H1 (cell line): ENCODE measurements at regions not wholly inside any gene's neighbourhood (a gene's known extent, or its start where the extent isn't known, plus 50 kb on each side); places are given as distances from the start of the nearest gene placed in this dataset.

Experiments
- CTCF ChIA-PET: fragments of 300-600 bp; sonication (Branson Sonifier 250); formaldehyde crosslinking; loops from one replicate; lab custom pipeline; 2021; ENCODE audit not compliant: partially characterized antibody; lab: Charles Lee
- POLR2A ChIA-PET: fragments of 300-600 bp; sonication (Branson Sonifier 250); formaldehyde crosslinking; loops from one replicate; lab custom pipeline; 2021; ENCODE audit warnings: inconsistent platforms; ENCODE audit not compliant: partially characterized antibody; lab: Charles Lee
- DNase-seq, 2 experiments: peaks; one replicate each; pipeline versions ENCODE4 v3.0.0 to v3.0.0-alpha.2; 2010 to 2022; ENCODE audit warnings: low spot score in 2 of 2, low read depth in 1 of 2, mixed read lengths in 1 of 2
- FAIRE-seq: peaks from 2 replicates; lab custom pipeline; 2011; peaks lifted over from hg19 to GRCh38; lab: Jason Lieb, UNC
- H2AFZ ChIP-seq: 2 replicates; pipeline ENCODE4 v1.8.1; 2012; ENCODE audit warnings: low read length, inconsistent platforms
- H2AK5ac ChIP-seq: 2 replicates; pipeline ENCODE4 v1.6.1; 2013; ENCODE audit warnings: low read depth, low read length
- H2BK120ac ChIP-seq: replicated peaks from 2 replicates; pipeline ENCODE3; 2013; ENCODE audit warnings: low read depth, low read length, inconsistent platforms
- H2BK12ac ChIP-seq: 2 replicates; pipeline ENCODE4 v1.6.1; 2013; ENCODE audit warnings: low read depth, low read length
- H2BK15ac ChIP-seq: 2 replicates; pipeline ENCODE4 v1.6.1; 2013; ENCODE audit warnings: low read length
- H2BK20ac ChIP-seq: 2 replicates; pipeline ENCODE4 v1.6.1; 2013; ENCODE audit warnings: low read length
- H2BK5ac ChIP-seq: 2 replicates; pipeline ENCODE4 v1.6.1; 2013; ENCODE audit warnings: low read depth, low read length
- H3K14ac ChIP-seq: 2 replicates; pipeline ENCODE4 v1.6.1; 2013; ENCODE audit warnings: inconsistent platforms; ENCODE audit not compliant: insufficient read length
- H3K18ac ChIP-seq: 2 replicates; pipeline ENCODE4 v1.6.1; 2013; ENCODE audit warnings: low read length; ENCODE audit errors: extremely low read depth
- H3K23ac ChIP-seq: 2 replicates; pipeline ENCODE4 v1.6.1; 2013; ENCODE audit warnings: inconsistent platforms; ENCODE audit not compliant: insufficient read length
- H3K23me2 ChIP-seq: 2 replicates; pipeline ENCODE4 v1.6.1; 2013; ENCODE audit warnings: low read depth, low read length
- H3K27ac ChIP-seq: 2 replicates; pipeline ENCODE4 v1.6.1; 2011; ENCODE audit warnings: low read depth, low read length, inconsistent platforms
- H3K27me3 ChIP-seq, 4 experiments: replicated peaks in 1 of 4; 1 replicate in 1 of 4; 2 replicates in 3 of 4; pipeline versions ENCODE4 v1.6.1 to v1.8.1; 2011 to 2013; ENCODE audit warnings: low read length in 3 of 4, mild to moderate bottlenecking in 3 of 4, inconsistent platforms in 2 of 4, mixed read lengths in 2 of 4, moderate library complexity in 1 of 4; ENCODE audit not compliant: control insufficient read depth in 3 of 4, insufficient read depth in 3 of 4; ENCODE audit errors: extremely low read depth in 1 of 4
- H3K36me3 ChIP-seq, 4 experiments: 2 replicates each; pipeline versions ENCODE4 v1.6.1 to v1.8.1; 2011 to 2013; ENCODE audit warnings: mild to moderate bottlenecking in 4 of 4, low read length in 3 of 4, moderate library complexity in 2 of 4, control low read depth in 1 of 4, inconsistent platforms in 1 of 4; ENCODE audit not compliant: insufficient read depth in 4 of 4, control insufficient read depth in 2 of 4
- H3K4ac ChIP-seq: replicated peaks from 2 replicates; pipeline ENCODE3; 2013; ENCODE audit warnings: low read length, low read depth, mixed read lengths, inconsistent platforms; ENCODE audit not compliant: insufficient read length
- H3K4me1 ChIP-seq, 4 experiments: replicated peaks in 1 of 4; 1 replicate in 1 of 4; 2 replicates in 3 of 4; pipeline versions ENCODE4 v1.6.1 to v1.8.1; 2011 to 2013; ENCODE audit warnings: low read length in 3 of 4, inconsistent platforms in 2 of 4, mixed read lengths in 1 of 4; ENCODE audit not compliant: insufficient read depth in 4 of 4, control insufficient read depth in 3 of 4
- H3K4me2 ChIP-seq, 2 experiments: 2 replicates each; pipeline versions ENCODE4 v1.6.1 to v1.8.1; 2011 to 2013; ENCODE audit warnings: low read depth in 2 of 2, low read length in 2 of 2, control low read depth in 1 of 2, inconsistent platforms in 1 of 2, mild to moderate bottlenecking in 1 of 2; ENCODE audit not compliant: insufficient read depth in 1 of 2
- H3K4me3 ChIP-seq, 4 experiments: fragments of 200-600, 300-600 bp in 1 of 4; sonication (generic), shearing (Covaris generic), sonication (Bioruptor Twin) in 1 of 4; 2 replicates each; pipeline versions ENCODE4 v1.5.1 to v1.8.1; 2011 to 2016; ENCODE audit warnings: low read length in 4 of 4, low read depth in 3 of 4, control low read depth in 2 of 4, inconsistent platforms in 2 of 4, mild to moderate bottlenecking in 2 of 4, mixed read lengths in 1 of 4, moderate library complexity in 1 of 4; ENCODE audit not compliant: insufficient read depth in 2 of 4; ENCODE audit errors: extremely low read depth in 1 of 4
- H3K56ac ChIP-seq: replicated peaks from 2 replicates; pipeline ENCODE3; 2013; ENCODE audit warnings: low read depth, mild to moderate bottlenecking, mixed read lengths, low read length, inconsistent platforms; ENCODE audit not compliant: insufficient read length
- H3K79me1 ChIP-seq: 2 replicates; pipeline ENCODE4 v1.6.1; 2013; ENCODE audit warnings: low read depth, low read length, control low read depth
- H3K79me2 ChIP-seq, 2 experiments: 2 replicates each; pipeline versions ENCODE4 v1.6.1 to v1.8.1; 2012 to 2013; ENCODE audit warnings: low read length in 2 of 2, mild to moderate bottlenecking in 2 of 2, inconsistent platforms in 1 of 2; ENCODE audit not compliant: insufficient read depth in 2 of 2, control insufficient read depth in 1 of 2
- H3K9ac ChIP-seq, 4 experiments: replicated peaks in 1 of 4; 1 replicate in 1 of 4; 2 replicates in 3 of 4; pipeline versions ENCODE4 v1.6.1 to v1.8.1; 2011 to 2013; ENCODE audit warnings: low read depth in 3 of 4, low read length in 3 of 4, control low read depth in 2 of 4, mild to moderate bottlenecking in 2 of 4, moderate library complexity in 2 of 4, inconsistent platforms in 1 of 4; ENCODE audit errors: extremely low read depth in 1 of 4
- H3K9me3 ChIP-seq, 2 experiments: 2 replicates each; pipeline versions ENCODE4 v1.6.1 to v1.8.1; 2012 to 2013; ENCODE audit warnings: mild to moderate bottlenecking in 2 of 2, moderate library complexity in 2 of 2, control low read depth in 1 of 2, inconsistent platforms in 1 of 2, low read depth in 1 of 2, low read length in 1 of 2, mixed read lengths in 1 of 2; ENCODE audit not compliant: insufficient read depth in 2 of 2
- H4K20me1 ChIP-seq, 2 experiments: replicated peaks in 1 of 2; 2 replicates each; pipeline versions ENCODE3 to v1.8.1; 2011 to 2013; ENCODE audit warnings: inconsistent platforms in 2 of 2, low read length in 2 of 2, mild to moderate bottlenecking in 1 of 2; ENCODE audit not compliant: insufficient read depth in 2 of 2, control insufficient read depth in 1 of 2
- H4K5ac ChIP-seq: 2 replicates; pipeline ENCODE4 v1.6.1; 2013; ENCODE audit warnings: low read length, low read depth, mixed read lengths, inconsistent platforms; ENCODE audit not compliant: insufficient read length
- H4K8ac ChIP-seq: 2 replicates; pipeline ENCODE4 v1.8.0; 2013; ENCODE audit warnings: mild to moderate bottlenecking, moderate library complexity, low read length, inconsistent platforms; ENCODE audit not compliant: insufficient read depth; ENCODE audit errors: extremely low read depth
- H4K91ac ChIP-seq: replicated peaks from 2 replicates; pipeline ENCODE3; 2013; ENCODE audit warnings: low read length, mixed read lengths, inconsistent platforms; ENCODE audit not compliant: insufficient read length
- BRCA1 ChIP-seq: IDR thresholded peaks from 2 replicates; pipeline ENCODE4 v1.6.1; 2012; ENCODE audit warnings: low read depth, low read length, improper control_type of control experiment
- CHD2 ChIP-seq: IDR thresholded peaks from 2 replicates; pipeline ENCODE4 v1.6.1; 2012; ENCODE audit warnings: low read length, improper control_type of control experiment
- POU5F1 ChIP-seq: IDR thresholded peaks from 2 replicates; pipeline ENCODE4 v1.6.1; 2011; ENCODE audit warnings: low read depth, mild to moderate bottlenecking, low read length, moderate library complexity
- SIX5 ChIP-seq: IDR thresholded peaks from 2 replicates; pipeline ENCODE4 v1.6.1; 2011; ENCODE audit warnings: mild to moderate bottlenecking, low read depth, low read length
- TBP ChIP-seq: IDR thresholded peaks from 2 replicates; pipeline ENCODE4 v1.6.1; 2011; ENCODE audit warnings: low read depth, low read length, improper control_type of control experiment
- WGBS, 2 experiments: shearing (Covaris generic) in 1 of 2; methylation state at CpG; one replicate each; pipeline versions ENCODE4 v1.1.6 to v1.1.7; 2013 to 2015; ENCODE audit warnings: low lambda C conversion rate in 2 of 2, mixed read lengths in 2 of 2, inconsistent platforms in 1 of 2, low coverage in 1 of 2, missing lambda C conversion rate in 1 of 2; ENCODE audit not compliant: insufficient replicate concordance in 2 of 2, insufficient coverage in 1 of 2, insufficient read length in 1 of 2; ENCODE audit errors: extremely low coverage in 1 of 2, missing lambda C conversion rate in 1 of 2; 5-methylcytosine and 5-hydroxymethylcytosine counted together

DNA sequence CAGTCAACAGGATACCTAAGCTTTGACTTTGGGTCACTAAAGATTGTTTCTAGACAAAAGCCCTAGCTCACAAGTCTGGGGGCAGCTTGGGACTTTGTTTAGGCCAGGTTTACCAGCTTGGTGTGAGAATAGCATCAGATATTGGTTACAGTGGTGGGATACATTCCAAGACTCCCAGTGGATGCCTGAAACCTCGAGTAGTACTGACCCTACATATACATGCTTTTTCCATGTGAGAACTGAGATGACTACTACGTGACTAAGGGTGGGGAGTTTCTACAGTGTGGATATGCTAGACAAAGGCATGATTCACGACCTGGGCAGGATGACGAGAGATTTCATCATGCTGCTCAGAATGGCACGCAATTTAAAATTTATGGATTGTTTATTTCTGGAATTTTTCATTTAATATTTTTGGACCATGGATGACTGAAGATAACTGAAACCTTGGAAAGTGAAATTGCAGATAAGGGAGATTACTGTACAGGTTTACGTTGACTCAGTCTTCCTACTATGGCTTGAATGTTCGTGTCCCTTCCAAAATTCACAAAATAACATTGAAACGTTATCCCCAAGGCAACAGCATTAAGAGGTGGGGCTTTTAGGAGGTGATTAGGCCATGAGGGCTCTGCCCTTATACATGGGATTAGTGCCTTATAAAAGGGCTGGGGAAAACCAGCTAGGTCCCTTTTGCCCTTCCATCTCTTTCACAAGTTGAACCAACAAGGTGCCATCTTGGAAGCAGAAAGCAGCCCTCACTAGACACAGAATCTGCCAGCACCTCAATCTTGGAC is 50.2 kb upstream of the CTAGE1 start:
- H3K36me3 ChIP-seq, result no peaks in the 10 kb centered on the region
- no peak overlapping the region for H4K8ac ChIP-seq
- H3K56ac ChIP-seq, result no peak overlapping the region
- H3K27ac ChIP-seq, result no peak overlapping the region
- 92% methylated on average over 8 of the region's 8 CpGs; no CpG with 5 or more reads in 1 of the 2 experiments for WGBS, 2 experiments
- FAIRE-seq (no peak), DNase-seq (no peak)
- H3K9me3 ChIP-seq, result no peaks in the 10 kb centered on the region
- no peak for TF ChIP-seq SIX5
- no peak for TF ChIP-seq POU5F1
- no peak for TF ChIP-seq BRCA1
- TF ChIP-seq CHD2, result no peak
- no peak for TF ChIP-seq TBP
- H3K27me3 ChIP-seq, result no peaks in the 10 kb centered on the region; a peak in 1 of 7 replicates
- POLR2A ChIA-PET, result no interaction called here
- no peaks in the 10 kb centered on the region for H3K23me2 ChIP-seq
- no peak overlapping the region for H3K4ac ChIP-seq
- H3K79me2 ChIP-seq, result no peaks in the 10 kb centered on the region
- H3K23ac ChIP-seq, result no peak overlapping the region
- H4K5ac ChIP-seq, result no peak overlapping the region
- peaks cover 0 to 8% (median 3%) of the 10 kb centered on the region in 4 experiments; a peak in 2 of 7 replicates for H3K4me1 ChIP-seq
- H2BK120ac ChIP-seq, result no peak overlapping the region
- H4K20me1 ChIP-seq, result no peaks in the 10 kb centered on the region
- CTCF ChIA-PET, result no interaction called here
- H2BK5ac ChIP-seq, result no peak overlapping the region
- H2BK15ac ChIP-seq, result no peak overlapping the region
- no peak overlapping the region for H4K91ac ChIP-seq
- H2AK5ac ChIP-seq, result no peak overlapping the region
- H2BK12ac ChIP-seq, result no peak overlapping the region
- no peaks in the 10 kb centered on the region for H3K79me1 ChIP-seq
- no peak overlapping the region for H3K4me2 ChIP-seq
- no peak overlapping the region for H3K9ac ChIP-seq
- no peak overlapping the region for H3K18ac ChIP-seq
- H3K14ac ChIP-seq, result no peak overlapping the region
- H2AFZ ChIP-seq, result no peak overlapping the region
- no peak overlapping the region for H2BK20ac ChIP-seq
- H3K4me3 ChIP-seq, result no peak overlapping the region
